ENCODE measurements at regions not wholly inside any gene's neighbourhood (a gene's known extent, or its start where the extent isn't known, plus 50 kb on each side); places are given as distances from the start of the nearest gene placed in this dataset.

- no peak overlapping the region for H3K4me3 ChIP-seq (ENCODE audit: control insufficient read depth, low read depth, low read length)
- DNase-seq (ENCODE audit: low read depth), result no peak
- no peak for TF ChIP-seq CTCF (conservative IDR thresholded peaks at IDR 0.05; ENCODE audit: control insufficient read depth, insufficient read depth, low read depth, low read length)
Observed at GRCh38 chr13:33612641-33613638, 205.0 kb upstream of the RFC3 start.

- TF ChIP-seq CTCF (conservative IDR thresholded peaks at IDR 0.05; ENCODE audit: control insufficient read depth, insufficient read depth, low read depth, low read length), result no peak
- H3K4me3 ChIP-seq (ENCODE audit: control insufficient read depth, low read depth, low read length), result no peak overlapping the region
- DNase-seq (ENCODE audit: low read depth), result no peak
Observed at GRCh38 chr13:33615436-33615835, 202.5 kb upstream of the RFC3 start.

- no peak overlapping the region for H3K4me3 ChIP-seq (ENCODE audit: control insufficient read depth, low read depth, low read length)
- no peak for DNase-seq (ENCODE audit: low read depth)
Observed at GRCh38 chr13:33616130-33616529, 201.8 kb upstream of the RFC3 start.

GRCh38 chr13:33617055-33617454 lies 200.9 kb upstream of the RFC3 start:
- DNase-seq (ENCODE audit: low read depth), result no peak
- TF ChIP-seq CTCF (conservative IDR thresholded peaks at IDR 0.05; ENCODE audit: control insufficient read depth, insufficient read depth, low read depth, low read length), result no peak
- H3K4me3 ChIP-seq (ENCODE audit: control insufficient read depth, low read depth, low read length), result no peak overlapping the region

More at GRCh38 chr13:33616130-33616529, 201.8 kb upstream of the RFC3 start:
- no peak for TF ChIP-seq CTCF (conservative IDR thresholded peaks at IDR 0.05; ENCODE audit: control insufficient read depth, insufficient read depth, low read depth, low read length)

GRCh38 chr13:33624253-33624652 lies 193.7 kb upstream of the RFC3 start:
- TF ChIP-seq CTCF (conservative IDR thresholded peaks at IDR 0.05; ENCODE audit: control insufficient read depth, insufficient read depth, low read depth, low read length), result no peak
- DNase-seq (ENCODE audit: low read depth), result no peak

GRCh38 chr13:33624740-33625139 lies 193.2 kb upstream of the RFC3 start:
- no peak for TF ChIP-seq CTCF (conservative IDR thresholded peaks at IDR 0.05; ENCODE audit: control insufficient read depth, insufficient read depth, low read depth, low read length)
- no peak for DNase-seq (ENCODE audit: low read depth)
- H3K4me3 ChIP-seq (ENCODE audit: control insufficient read depth, low read depth, low read length), result no peak overlapping the region

More at GRCh38 chr13:33624253-33624652, 193.7 kb upstream of the RFC3 start:
- H3K4me3 ChIP-seq (ENCODE audit: control insufficient read depth, low read depth, low read length), result no peak overlapping the region
